ENCODE measurements at regions not wholly inside any gene's neighbourhood (a gene's known extent, or its start where the extent isn't known, plus 50 kb on each side); places are given as distances from the start of the nearest gene placed in this dataset.

DNA sequence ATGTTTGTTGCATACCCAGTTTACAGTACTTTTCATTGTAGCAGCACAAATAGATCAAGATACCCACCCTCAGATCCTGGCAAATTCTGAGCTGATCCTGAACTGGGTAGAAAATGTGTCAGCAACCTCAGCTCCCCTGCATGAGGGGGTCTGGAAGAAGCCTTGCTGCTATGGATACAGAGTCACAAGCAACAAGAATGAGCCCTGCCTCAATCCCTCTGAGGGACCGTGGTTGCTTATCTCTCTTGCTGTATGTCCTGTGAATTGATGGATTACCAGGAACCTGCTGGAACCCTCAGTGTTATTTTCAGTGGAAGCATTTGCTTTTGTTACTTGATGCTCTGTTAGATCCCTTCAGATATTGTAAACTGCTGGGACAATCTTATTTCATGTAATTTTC, 331.0 kb downstream of the STIM2 start:
- H3K27me3 ChIP-seq (ENCODE audit: control insufficient read depth in 5 of 5, insufficient read depth in 4 of 5, low read length in 5 of 5) = no peaks in the 10 kb centered on the region
- no peak overlapping the region for H3K9ac ChIP-seq (ENCODE audit: low read length in 5 of 5)
- no peak overlapping the region for H3K27ac ChIP-seq (ENCODE audit: low read depth, low read length)
- no peaks in the 10 kb centered on the region for H3K9me3 ChIP-seq (ENCODE audit: control insufficient read depth in 5 of 5, low read length in 5 of 5)
- no peak overlapping the region for H3K4me3 ChIP-seq (ENCODE audit: low read depth in 1 of 5, low read length in 5 of 5)
- no peaks in the 10 kb centered on the region for H3K36me3 ChIP-seq (ENCODE audit: control insufficient read depth in 5 of 5, insufficient read depth in 5 of 5, low read length in 5 of 5)
- no peaks in the 10 kb centered on the region for H3K4me1 ChIP-seq (ENCODE audit: control insufficient read depth in 5 of 5, insufficient read depth in 5 of 5, low read length in 5 of 5)

DNA sequence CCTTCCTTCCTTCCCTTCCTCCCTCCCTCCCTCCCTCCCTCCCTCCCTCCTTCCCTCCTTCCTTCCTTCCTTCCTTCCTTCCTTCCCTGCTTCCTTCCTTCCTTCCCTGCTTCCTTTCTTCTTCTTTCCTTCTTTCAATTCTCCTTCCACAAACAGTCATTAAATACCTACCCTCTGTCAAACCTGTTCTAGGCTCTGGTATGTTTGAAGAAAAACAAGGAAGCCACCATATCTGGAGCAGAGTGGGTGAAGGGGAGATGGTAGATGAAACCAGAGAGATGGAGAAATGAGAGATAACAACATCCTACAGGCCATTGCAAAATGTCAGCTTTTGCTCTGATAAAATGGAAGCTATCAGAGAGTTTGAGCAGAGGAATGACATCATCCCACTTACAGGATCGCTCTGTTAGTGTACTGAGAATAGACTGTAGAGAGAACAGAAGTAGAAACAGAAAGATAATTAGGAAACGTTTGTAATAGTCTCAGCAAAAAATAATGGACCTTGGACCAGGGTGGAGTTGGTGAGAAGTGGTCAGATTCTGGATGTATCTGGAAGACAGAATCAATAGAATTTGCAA, 334.0 kb downstream of the STIM2 start:
- Histone ChIP-seq H3K36me3 (ENCODE audit: control insufficient read depth in 5 of 5, insufficient read depth in 5 of 5, low read length in 5 of 5) (no peaks in the 10 kb centered on the region), H3K27ac (ENCODE audit: low read depth, low read length) (no peak overlapping the region), H3K4me1 (ENCODE audit: control insufficient read depth in 5 of 5, insufficient read depth in 5 of 5, low read length in 5 of 5) (no peaks in the 10 kb centered on the region), H3K9ac (ENCODE audit: low read length in 5 of 5) (no peak overlapping the region), H3K9me3 (ENCODE audit: control insufficient read depth in 5 of 5, low read length in 5 of 5) (no peaks in the 10 kb centered on the region), H3K4me3 (ENCODE audit: low read depth in 1 of 5, low read length in 5 of 5) (no peak overlapping the region), H3K27me3 (ENCODE audit: control insufficient read depth in 5 of 5, insufficient read depth in 4 of 5, low read length in 5 of 5) (no peaks in the 10 kb centered on the region)

DNA sequence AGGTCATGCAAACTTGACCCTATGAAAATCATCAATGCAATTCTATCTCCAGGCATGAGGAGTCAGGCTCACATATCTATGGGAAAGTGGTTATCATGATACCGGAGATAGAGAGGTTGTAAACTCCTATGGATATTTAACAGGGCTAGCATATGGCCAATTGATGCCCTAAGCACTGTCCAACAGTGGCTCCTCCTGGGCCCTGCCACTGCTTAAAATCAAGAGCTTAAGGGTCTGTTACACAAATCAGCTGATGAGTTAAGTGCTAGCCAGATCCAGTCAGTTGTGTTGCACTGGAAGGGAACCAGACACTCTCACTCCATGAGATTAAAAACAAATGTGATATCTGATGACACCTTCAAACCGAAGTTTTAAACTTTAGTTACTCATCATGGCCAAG, 337.6 kb downstream of the STIM2 start:
- Histone ChIP-seq H3K27me3 (ENCODE audit: control insufficient read depth in 5 of 5, insufficient read depth in 4 of 5, low read length in 5 of 5) (no peaks in the 10 kb centered on the region), H3K4me1 (ENCODE audit: control insufficient read depth in 5 of 5, insufficient read depth in 5 of 5, low read length in 5 of 5) (no peaks in the 10 kb centered on the region), H3K4me3 (ENCODE audit: low read depth in 1 of 5, low read length in 5 of 5) (no peak overlapping the region), H3K27ac (ENCODE audit: low read depth, low read length) (no peak overlapping the region), H3K36me3 (ENCODE audit: control insufficient read depth in 5 of 5, insufficient read depth in 5 of 5, low read length in 5 of 5) (no peaks in the 10 kb centered on the region), H3K9me3 (ENCODE audit: control insufficient read depth in 5 of 5, low read length in 5 of 5) (no peaks in the 10 kb centered on the region), H3K9ac (ENCODE audit: low read length in 5 of 5) (no peak overlapping the region)

DNA sequence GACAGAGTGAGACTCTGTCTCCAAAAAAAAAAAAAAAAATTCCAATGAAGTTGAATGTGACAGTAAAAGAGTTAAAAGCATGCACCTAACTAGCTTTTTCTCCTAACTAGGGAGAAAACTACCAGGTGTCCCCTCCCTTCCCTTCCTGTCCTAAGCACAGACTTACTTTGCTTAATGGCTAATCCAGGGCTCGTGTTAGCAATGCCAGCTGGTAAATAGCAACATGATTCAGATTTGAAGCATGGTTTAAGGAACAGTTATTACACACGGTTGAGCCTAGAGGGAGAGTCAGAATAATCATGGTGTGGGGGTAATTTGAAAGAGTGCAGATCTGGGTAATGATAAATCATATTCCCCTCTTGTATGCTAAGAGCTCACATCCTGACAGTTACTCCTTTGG, 338.3 kb downstream of the STIM2 start:
- no peaks in the 10 kb centered on the region for H3K9me3 ChIP-seq (ENCODE audit: control insufficient read depth in 5 of 5, low read length in 5 of 5)
- no peaks in the 10 kb centered on the region for H3K36me3 ChIP-seq (ENCODE audit: control insufficient read depth in 5 of 5, insufficient read depth in 5 of 5, low read length in 5 of 5)
- H3K9ac ChIP-seq (ENCODE audit: low read length in 5 of 5) = no peak overlapping the region
- no peaks in the 10 kb centered on the region for H3K27me3 ChIP-seq (ENCODE audit: control insufficient read depth in 5 of 5, insufficient read depth in 4 of 5, low read length in 5 of 5)
- no peak overlapping the region for H3K4me3 ChIP-seq (ENCODE audit: low read depth in 1 of 5, low read length in 5 of 5)
- H3K4me1 ChIP-seq (ENCODE audit: control insufficient read depth in 5 of 5, insufficient read depth in 5 of 5, low read length in 5 of 5) = no peaks in the 10 kb centered on the region
- H3K27ac ChIP-seq (ENCODE audit: low read depth, low read length) = no peak overlapping the region

DNA sequence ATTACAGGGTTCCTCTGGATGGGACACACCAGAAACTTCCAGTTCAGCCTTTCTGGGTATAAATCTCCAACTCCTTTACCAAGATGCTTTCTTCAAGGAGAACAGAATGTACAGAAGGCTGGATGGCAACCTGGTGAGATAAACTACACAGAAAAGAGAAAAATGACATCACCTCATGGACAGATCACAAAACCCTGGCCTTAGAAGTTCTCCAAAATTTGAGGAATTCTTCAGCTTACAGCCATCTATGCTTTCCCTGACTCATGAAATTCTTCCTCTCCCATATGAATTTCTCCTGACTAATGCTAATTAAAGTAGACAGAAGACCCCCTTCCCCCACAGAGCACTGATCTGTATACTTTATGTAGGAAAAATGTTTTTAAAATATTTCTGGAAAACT, 345.4 kb downstream of the STIM2 start:
- Histone ChIP-seq H3K9me3 (ENCODE audit: control insufficient read depth in 5 of 5, low read length in 5 of 5) (no peaks in the 10 kb centered on the region), H3K4me3 (ENCODE audit: low read depth in 1 of 5, low read length in 5 of 5) (no peak overlapping the region), H3K27me3 (ENCODE audit: control insufficient read depth in 5 of 5, insufficient read depth in 4 of 5, low read length in 5 of 5) (no peaks in the 10 kb centered on the region), H3K27ac (ENCODE audit: low read depth, low read length) (no peak overlapping the region), H3K9ac (ENCODE audit: low read length in 5 of 5) (no peak overlapping the region), H3K4me1 (ENCODE audit: control insufficient read depth in 5 of 5, insufficient read depth in 5 of 5, low read length in 5 of 5) (no peaks in the 10 kb centered on the region), H3K36me3 (ENCODE audit: control insufficient read depth in 5 of 5, insufficient read depth in 5 of 5, low read length in 5 of 5) (no peaks in the 10 kb centered on the region)

DNA sequence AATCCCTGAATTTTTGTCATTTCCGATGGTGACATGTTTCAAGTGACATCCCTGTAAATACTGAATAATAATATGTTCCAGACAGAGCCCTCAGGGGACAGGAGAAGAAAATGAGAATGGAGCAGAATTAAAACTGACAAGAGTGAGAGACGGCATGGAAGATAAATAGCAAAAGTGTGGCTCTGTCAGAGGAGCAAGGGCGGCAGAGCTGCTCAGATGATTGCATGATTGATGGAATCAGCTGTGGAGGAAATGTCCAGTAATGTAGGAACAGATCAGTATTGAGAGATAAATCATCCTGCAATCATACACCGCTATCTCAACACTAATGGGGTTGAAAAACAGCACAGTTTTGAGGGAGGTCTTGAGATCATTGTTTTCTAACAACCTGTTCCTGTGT, 350.3 kb downstream of the STIM2 start:
- H3K9ac ChIP-seq (ENCODE audit: low read length in 5 of 5) = no peak overlapping the region
- H3K27ac ChIP-seq (ENCODE audit: low read depth, low read length) = no peak overlapping the region
- H3K4me3 ChIP-seq (ENCODE audit: low read depth in 1 of 5, low read length in 5 of 5) = no peak overlapping the region
- no peaks in the 10 kb centered on the region for H3K36me3 ChIP-seq (ENCODE audit: control insufficient read depth in 5 of 5, insufficient read depth in 5 of 5, low read length in 5 of 5)
- no peaks in the 10 kb centered on the region for H3K27me3 ChIP-seq (ENCODE audit: control insufficient read depth in 5 of 5, insufficient read depth in 4 of 5, low read length in 5 of 5)
- H3K4me1 ChIP-seq (ENCODE audit: control insufficient read depth in 5 of 5, insufficient read depth in 5 of 5, low read length in 5 of 5) = peaks cover 0 to 4% (median 0%) of the 10 kb centered on the region in 5 donors
- no peaks in the 10 kb centered on the region for H3K9me3 ChIP-seq (ENCODE audit: control insufficient read depth in 5 of 5, low read length in 5 of 5)

DNA sequence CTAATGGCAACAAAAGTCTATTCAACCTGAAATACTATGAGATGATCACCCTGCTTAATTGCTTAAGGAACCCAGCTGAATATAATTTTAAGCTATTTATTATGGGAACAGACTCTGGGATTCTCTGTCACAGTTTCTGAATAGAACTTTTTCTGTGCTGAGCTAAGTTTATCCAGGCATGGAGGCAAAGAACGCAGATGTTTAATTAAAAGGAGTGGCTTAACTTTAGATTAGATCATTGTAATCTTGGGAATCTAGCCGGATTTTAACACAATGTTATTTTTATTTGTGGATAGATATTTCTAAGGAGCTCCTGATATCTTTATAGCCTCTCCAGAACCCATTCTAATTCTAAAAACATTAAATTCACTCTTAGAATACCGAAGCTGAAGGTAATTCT, 353.4 kb downstream of the STIM2 start:
- no peaks in the 10 kb centered on the region for H3K9me3 ChIP-seq (ENCODE audit: control insufficient read depth in 5 of 5, low read length in 5 of 5)
- H3K4me3 ChIP-seq (ENCODE audit: low read depth in 1 of 5, low read length in 5 of 5) = no peak overlapping the region
- no peaks in the 10 kb centered on the region for H3K27me3 ChIP-seq (ENCODE audit: control insufficient read depth in 5 of 5, insufficient read depth in 4 of 5, low read length in 5 of 5)
- no peaks in the 10 kb centered on the region for H3K36me3 ChIP-seq (ENCODE audit: control insufficient read depth in 5 of 5, insufficient read depth in 5 of 5, low read length in 5 of 5)
- no peak overlapping the region for H3K27ac ChIP-seq (ENCODE audit: low read depth, low read length)
- H3K4me1 ChIP-seq (ENCODE audit: control insufficient read depth in 5 of 5, insufficient read depth in 5 of 5, low read length in 5 of 5) = peaks cover 0 to 4% (median 0%) of the 10 kb centered on the region in 5 donors
- no peak overlapping the region for H3K9ac ChIP-seq (ENCODE audit: low read length in 5 of 5)

DNA sequence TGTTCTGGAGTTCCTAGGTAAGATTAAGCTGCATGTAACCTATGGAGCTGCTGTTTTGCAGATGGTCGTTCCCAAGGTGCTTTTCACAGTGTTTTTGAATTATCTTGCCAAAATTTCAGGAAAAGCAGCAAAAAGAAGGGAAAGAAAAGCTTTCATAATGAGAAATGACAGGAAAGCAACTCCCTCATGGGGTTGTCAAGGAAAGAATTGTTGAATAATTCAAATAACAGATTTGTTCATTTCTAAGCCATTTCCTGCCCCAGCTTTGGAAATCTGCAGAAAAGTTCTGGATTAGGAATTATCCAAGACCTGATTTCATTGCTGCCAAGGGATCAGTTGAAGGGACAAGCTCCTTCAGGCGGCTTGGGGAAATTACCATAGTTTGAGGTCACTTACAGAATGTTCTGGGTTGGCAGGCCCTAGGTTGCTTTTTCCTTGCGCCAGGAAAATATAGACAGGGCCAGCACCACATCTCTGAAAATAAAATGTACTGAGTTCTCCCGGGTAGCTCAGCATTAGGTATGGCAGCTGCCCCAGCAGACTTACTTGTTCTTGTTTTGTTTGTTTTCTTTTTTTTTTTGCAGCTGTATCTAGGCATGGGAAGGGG, 354.7 kb downstream of the STIM2 start:
- Histone ChIP-seq H3K27me3 (ENCODE audit: control insufficient read depth in 5 of 5, insufficient read depth in 4 of 5, low read length in 5 of 5) (no peaks in the 10 kb centered on the region), H3K9ac (ENCODE audit: low read length in 5 of 5) (no peak overlapping the region), H3K27ac (ENCODE audit: low read depth, low read length) (no peak overlapping the region), H3K36me3 (ENCODE audit: control insufficient read depth in 5 of 5, insufficient read depth in 5 of 5, low read length in 5 of 5) (no peaks in the 10 kb centered on the region), H3K4me3 (ENCODE audit: low read depth in 1 of 5, low read length in 5 of 5) (no peak overlapping the region), H3K4me1 (ENCODE audit: control insufficient read depth in 5 of 5, insufficient read depth in 5 of 5, low read length in 5 of 5) (peaks cover 0 to 4% (median 0%) of the 10 kb centered on the region in 5 donors), H3K9me3 (ENCODE audit: control insufficient read depth in 5 of 5, low read length in 5 of 5) (no peaks in the 10 kb centered on the region)

DNA sequence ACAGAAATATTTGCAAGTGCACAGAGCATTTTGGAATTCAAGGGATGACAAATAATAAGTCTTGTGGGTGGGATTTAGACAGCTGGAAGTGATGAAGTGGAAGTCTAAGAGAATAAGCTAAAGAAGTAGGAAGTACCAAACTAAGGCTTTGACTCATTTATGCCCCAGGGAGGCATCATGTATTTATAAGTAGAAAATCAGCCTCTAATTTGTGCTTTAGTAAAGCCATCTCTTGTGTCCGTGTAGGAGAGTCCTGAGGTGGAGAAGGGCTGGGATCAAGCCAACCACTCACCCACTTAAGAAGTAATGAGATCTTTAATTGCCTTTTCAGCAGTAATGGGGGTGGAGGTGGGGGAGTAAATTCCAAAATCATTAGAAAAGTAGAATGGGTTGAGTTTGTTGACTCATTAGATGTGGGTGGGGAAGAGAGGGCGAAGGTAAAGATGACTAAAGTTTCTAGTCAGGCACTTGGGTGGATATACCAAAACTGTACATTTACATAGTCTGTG, 356.7 kb downstream of the STIM2 start:
- Histone ChIP-seq H3K4me1 (ENCODE audit: control insufficient read depth in 5 of 5, insufficient read depth in 5 of 5, low read length in 5 of 5) (peaks cover 0 to 4% (median 0%) of the 10 kb centered on the region in 5 donors), H3K9me3 (ENCODE audit: control insufficient read depth in 5 of 5, low read length in 5 of 5) (peaks cover 0 to 2% (median 0%) of the 10 kb centered on the region in 5 donors), H3K9ac (ENCODE audit: low read length in 5 of 5) (no peak overlapping the region), H3K27me3 (ENCODE audit: control insufficient read depth in 5 of 5, insufficient read depth in 4 of 5, low read length in 5 of 5) (no peaks in the 10 kb centered on the region), H3K36me3 (ENCODE audit: control insufficient read depth in 5 of 5, insufficient read depth in 5 of 5, low read length in 5 of 5) (no peaks in the 10 kb centered on the region), H3K27ac (ENCODE audit: low read depth, low read length) (no peak overlapping the region), H3K4me3 (ENCODE audit: low read depth in 1 of 5, low read length in 5 of 5) (no peak overlapping the region)

DNA sequence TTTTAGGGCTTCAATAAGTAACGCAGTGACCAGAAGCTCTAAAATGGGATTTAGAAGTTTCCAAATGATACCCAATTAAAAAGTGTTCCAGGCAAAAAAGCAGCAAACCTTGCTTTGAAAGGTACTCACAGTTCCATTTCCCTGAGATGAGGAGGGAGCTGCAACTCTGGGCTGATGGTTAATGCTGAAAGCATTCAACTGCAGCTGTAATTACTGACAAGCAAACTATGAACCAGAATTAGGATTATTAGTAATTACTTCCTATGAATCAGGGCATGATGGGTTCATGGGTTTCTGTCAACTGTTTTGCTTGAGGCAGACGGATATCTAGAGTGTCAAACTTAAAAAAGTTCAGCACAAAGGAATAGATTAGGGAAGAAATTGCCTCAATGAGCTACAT, 357.4 kb downstream of the STIM2 start:
- Histone ChIP-seq H3K4me1 (ENCODE audit: control insufficient read depth in 5 of 5, insufficient read depth in 5 of 5, low read length in 5 of 5) (peaks cover 0 to 4% (median 0%) of the 10 kb centered on the region in 5 donors), H3K4me3 (ENCODE audit: low read depth in 1 of 5, low read length in 5 of 5) (no peak overlapping the region), H3K27ac (ENCODE audit: low read depth, low read length) (no peak overlapping the region), H3K27me3 (ENCODE audit: control insufficient read depth in 5 of 5, insufficient read depth in 4 of 5, low read length in 5 of 5) (no peaks in the 10 kb centered on the region), H3K9me3 (ENCODE audit: control insufficient read depth in 5 of 5, low read length in 5 of 5) (peaks cover 0 to 2% (median 0%) of the 10 kb centered on the region in 5 donors), H3K9ac (ENCODE audit: low read length in 5 of 5) (no peak overlapping the region), H3K36me3 (ENCODE audit: control insufficient read depth in 5 of 5, insufficient read depth in 5 of 5, low read length in 5 of 5) (no peaks in the 10 kb centered on the region)
